ENCODE measurements at regions not wholly inside any gene's neighbourhood (a gene's known extent, or its start where the extent isn't known, plus 50 kb on each side); places are given as distances from the start of the nearest gene placed in this dataset.

- Histone ChIP-seq H3K36me3 (ENCODE audit: control insufficient read depth in 2 of 2, insufficient read depth in 1 of 2, low read length in 2 of 2) (no peaks in the 10 kb centered on the region), H3K9me3 (ENCODE audit: control insufficient read depth, insufficient read depth, low read depth, low read length) (no peaks in the 10 kb centered on the region), H3K4me3 (ENCODE audit: low read depth, low read length) (no peak overlapping the region), H3K27ac (ENCODE audit: extremely low read depth, low read depth, low read length) (no peak overlapping the region), H3K4me1 (ENCODE audit: control insufficient read depth, insufficient read depth, low read length) (no peaks in the 10 kb centered on the region)
- TF ChIP-seq ZNF426 (tag by site-specific recombination; IDR thresholded peaks at IDR 0.05) = no peak
- no peak for TF ChIP-seq ZNF555 (tag by site-specific recombination; conservative IDR thresholded peaks at IDR 0.05)
- CTCF ChIA-PET = no interaction called here
- POLR2A ChIA-PET = no interaction called here
Observed at GRCh38 chr6:84862843-84863242, 98.4 kb upstream of the TBX18 start.

- H3K4me3 ChIP-seq (ENCODE audit: low read depth, low read length) = no peak overlapping the region
- no peaks in the 10 kb centered on the region for H3K36me3 ChIP-seq (ENCODE audit: control insufficient read depth in 2 of 2, insufficient read depth in 1 of 2, low read length in 2 of 2)
- TF ChIP-seq ZNF837 (tag by site-specific recombination; IDR thresholded peaks at IDR 0.05) (no peak), BCL11B (tag by site-specific recombination; IDR thresholded peaks at IDR 0.05; ENCODE audit: low read depth) (no peak), HOXA7 (CRISPR knock-in tag; IDR thresholded peaks at IDR 0.05; ENCODE audit: borderline replicate concordance) (no peak), ZNF561 (tag by site-specific recombination; IDR thresholded peaks at IDR 0.05; ENCODE audit: borderline replicate concordance) (no peak), ZNF521 (tag by site-specific recombination; IDR thresholded peaks at IDR 0.05) (no peak), ZNF639 (tag by site-specific recombination; IDR thresholded peaks at IDR 0.05) (no peak), ZNF266 (tag by site-specific recombination; IDR thresholded peaks at IDR 0.05; ENCODE audit: low read depth) (no peak), ZNF239 (tag by site-specific recombination; IDR thresholded peaks at IDR 0.05) (no peak), HOXD13 (CRISPR knock-in tag; IDR thresholded peaks at IDR 0.05; ENCODE audit: borderline replicate concordance) (no peak), ZBTB21 (tag by site-specific recombination; IDR thresholded peaks at IDR 0.05) (no peak), ZNF112 (tag by site-specific recombination; IDR thresholded peaks at IDR 0.05) (no peak), SALL2 (tag by site-specific recombination; IDR thresholded peaks at IDR 0.05; ENCODE audit: borderline replicate concordance) (no peak), ZNF133 (tag by site-specific recombination; IDR thresholded peaks at IDR 0.05) (no peak), ZNF223 (tag by site-specific recombination; IDR thresholded peaks at IDR 0.05) (no peak), ZNF341 (tag by site-specific recombination; IDR thresholded peaks at IDR 0.05; ENCODE audit: low read depth) (no peak), ZBTB44 (tag by site-specific recombination; IDR thresholded peaks at IDR 0.05) (no peak), ZNF311 (tag by site-specific recombination; IDR thresholded peaks at IDR 0.05; ENCODE audit: borderline replicate concordance) (no peak), ZFP3 (tag by site-specific recombination; IDR thresholded peaks at IDR 0.05; ENCODE audit: low read depth) (no peak), PBX3 (CRISPR knock-in tag; IDR thresholded peaks at IDR 0.05) (no peak), REST (tag by site-specific recombination; IDR thresholded peaks at IDR 0.05) (no peak)
- H3K4me1 ChIP-seq (ENCODE audit: control insufficient read depth, insufficient read depth, low read length) = no peaks in the 10 kb centered on the region
- no peaks in the 10 kb centered on the region for H3K9me3 ChIP-seq (ENCODE audit: control insufficient read depth, insufficient read depth, low read depth, low read length)
- ChIA-PET POLR2A (no interaction called here), CTCF (no interaction called here)
- H3K27ac ChIP-seq (ENCODE audit: extremely low read depth, low read depth, low read length) = no peak overlapping the region
Observed at GRCh38 chr6:84860920-84861319, 96.5 kb upstream of the TBX18 start.
